ENCODE measurements at regions not wholly inside any gene's neighbourhood (a gene's known extent, or its start where the extent isn't known, plus 50 kb on each side); places are given as distances from the start of the nearest gene placed in this dataset.
A peak's percentile ranks its signal among the peaks of the same experiment; 100 is the strongest.
"Not testable (repeated sequence)": the region's sequence is repeated elsewhere in the genome, so short reads cannot be mapped to it uniquely, and the experiment has no call there.

DNA sequence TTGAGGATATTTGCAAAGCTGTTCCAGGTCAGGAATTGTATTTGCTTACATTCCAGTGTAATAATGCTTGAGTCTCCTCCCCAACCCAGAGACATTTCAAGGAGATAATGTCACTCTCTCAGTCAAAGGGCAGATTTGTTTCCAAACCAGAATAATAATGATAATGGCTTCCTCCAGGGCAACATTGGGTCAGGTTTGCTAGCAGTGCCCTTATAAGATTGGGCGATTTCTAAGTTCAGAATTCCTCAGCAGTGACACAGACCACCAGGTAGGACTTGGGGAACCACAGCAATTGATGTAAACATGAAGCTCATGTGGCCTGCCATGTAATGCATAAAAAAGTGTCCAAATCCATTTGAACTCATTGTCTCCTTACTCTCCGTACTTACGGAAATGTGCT is 125.2 kb downstream of the BMP15 start:
- Mint-ChIP-seq H3K27me3 (peaks cover 0 to 3% (median 0%) of the 10 kb centered on the region in 3 donors), H3K4me3 (no peak overlapping the region), H3K9me3 (peaks cover 0 to 2% (median 0%) of the 10 kb centered on the region in 7 donors), H3K36me3 (no peaks in the 10 kb centered on the region), H3K27ac (no peak overlapping the region), H3K4me1 (no peaks in the 10 kb centered on the region)
- ATAC-seq (ENCODE audit: low read depth in 2 of 2) (no peak), DNase-seq (no peak)

DNA sequence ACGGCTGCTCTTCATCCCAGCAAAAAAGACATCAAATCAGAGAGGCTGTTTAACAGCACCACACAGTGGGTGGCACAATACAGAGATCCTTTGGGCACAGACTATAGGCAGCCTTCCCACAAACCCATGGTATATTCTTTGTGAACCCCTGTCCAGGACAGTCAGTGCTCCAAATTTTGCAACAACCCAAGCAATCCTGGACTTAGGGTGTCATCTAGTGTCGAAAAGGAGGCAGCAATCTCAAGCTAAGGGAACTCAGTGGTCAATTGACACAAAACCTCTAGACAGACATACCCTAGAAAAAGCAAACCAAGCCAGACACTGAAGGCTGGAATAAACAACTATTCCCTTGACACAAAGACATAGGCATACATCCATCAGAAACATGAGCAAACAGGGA is 137.4 kb downstream of the BMP15 start:
- ATAC-seq (ENCODE audit: low read depth in 2 of 2): no peak
- H3K27ac Mint-ChIP-seq: peak overlapping the region in 1 of 6 donors; percentile 4
- H3K4me1 Mint-ChIP-seq: no peaks in the 10 kb centered on the region
- H3K36me3 Mint-ChIP-seq: no peaks in the 10 kb centered on the region
- DNase-seq: no peak
- H3K4me3 Mint-ChIP-seq: no peak overlapping the region
- H3K27me3 Mint-ChIP-seq: peaks cover 0 to 15% (median 9%) of the 10 kb centered on the region in 3 donors
- H3K9me3 Mint-ChIP-seq: peaks cover 0 to 2% (median 0%) of the 10 kb centered on the region in 7 donors

DNA sequence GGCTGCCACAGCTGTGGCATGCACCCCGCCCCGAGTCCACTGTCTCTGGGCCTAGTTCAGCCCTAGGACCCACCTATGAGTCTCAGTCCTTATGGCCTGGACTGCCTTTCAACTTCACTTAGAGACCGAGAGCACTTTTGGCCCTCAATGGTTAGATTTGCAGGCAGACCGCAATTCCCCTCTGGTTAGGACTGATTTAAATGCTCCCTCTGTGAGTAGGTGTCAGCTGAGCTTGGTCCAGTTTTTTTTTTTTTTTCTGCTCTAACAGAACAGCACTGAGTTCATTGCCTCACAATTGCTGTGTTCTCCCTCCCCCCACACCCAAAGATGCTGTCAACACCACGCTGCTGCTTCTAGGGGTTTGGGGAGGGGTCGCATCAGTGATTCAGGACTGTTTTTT is 143.2 kb downstream of the BMP15 start:
- DNase-seq: no peak
- Mint-ChIP-seq H3K27ac (no peak overlapping the region), H3K4me3 (no peak overlapping the region), H3K36me3 (no peaks in the 10 kb centered on the region), H3K9me3 (no peaks in the 10 kb centered on the region), H3K4me1 (no peaks in the 10 kb centered on the region), H3K27me3 (peaks cover 0 to 1% (median 0%) of the 10 kb centered on the region in 3 donors)
- no peak for ATAC-seq (ENCODE audit: low read depth in 2 of 2)

DNA sequence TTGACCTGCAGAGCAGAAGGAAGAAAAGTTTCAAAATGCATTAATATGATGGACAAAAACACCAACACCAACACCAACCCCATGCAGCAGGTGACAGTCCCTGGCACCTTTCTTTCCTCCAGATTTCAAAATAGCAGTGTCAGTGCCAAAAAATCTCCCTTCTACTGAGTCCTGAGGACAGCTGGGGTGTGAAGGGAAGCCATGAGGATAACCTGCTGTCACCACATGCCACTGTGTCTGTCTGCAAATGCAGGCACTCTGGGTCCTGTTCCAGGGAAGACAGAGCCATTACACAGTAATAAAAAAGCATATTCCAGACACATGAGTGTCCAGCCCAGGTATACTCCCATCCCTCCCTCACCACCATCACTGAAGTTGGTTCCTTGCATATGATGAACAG is 187.5 kb downstream of the BMP15 start:
- Mint-ChIP-seq H3K9me3 (no peaks in the 10 kb centered on the region), H3K36me3 (no peaks in the 10 kb centered on the region)

DNA sequence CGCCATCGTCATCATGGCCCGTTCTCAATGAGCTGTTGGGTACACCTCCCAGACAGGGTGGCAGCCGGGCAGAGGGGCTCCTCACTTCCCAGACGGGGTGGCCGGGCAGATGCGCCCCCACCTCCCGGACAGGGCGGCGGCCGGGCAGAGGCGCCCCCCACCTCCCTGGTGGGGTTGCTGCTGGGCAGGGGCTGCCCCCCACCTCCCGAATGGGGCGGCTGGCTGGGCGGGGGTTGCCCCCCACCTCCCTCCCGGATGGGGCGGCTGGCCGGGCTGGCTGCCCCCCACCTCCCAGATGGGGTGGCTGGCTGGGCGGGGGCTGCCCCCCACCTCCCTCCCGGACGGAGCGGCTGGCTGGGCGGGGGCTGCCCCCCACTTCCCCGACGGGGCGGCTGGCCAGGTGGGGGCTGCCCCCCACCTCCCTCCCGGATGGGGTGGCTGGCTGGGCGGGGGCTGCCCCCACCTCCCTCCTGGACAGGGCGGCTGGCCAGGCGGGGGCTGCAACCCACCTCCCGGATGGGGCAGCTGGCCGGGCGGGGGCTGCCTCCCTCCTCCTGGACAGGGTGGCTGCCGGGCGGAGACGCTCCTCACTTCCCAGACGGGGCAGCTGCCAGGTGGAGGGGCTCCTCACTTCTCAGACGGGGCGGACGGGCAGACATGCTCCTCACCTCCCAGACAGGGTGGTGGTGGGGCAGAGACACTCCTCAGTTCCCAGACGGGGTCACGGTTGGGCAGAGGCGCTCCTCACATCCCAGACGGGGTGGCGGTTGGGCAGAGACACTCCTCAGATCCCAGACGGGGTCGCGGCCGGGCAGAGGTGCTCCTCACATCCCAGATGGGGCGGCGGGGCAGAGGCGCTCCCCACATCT is 208.8 kb downstream of the BMP15 start:
- H3K4me1 Mint-ChIP-seq; H3K4me3 Mint-ChIP-seq; DNase-seq; H3K36me3 Mint-ChIP-seq; H3K27me3 Mint-ChIP-seq; ATAC-seq (ENCODE audit: low read depth in 2 of 2); H3K27ac Mint-ChIP-seq: not testable (repeated sequence)
- peaks cover 0 to 23% (median 11%) of the 10 kb centered on the region in 7 donors for H3K9me3 Mint-ChIP-seq

More for the DNA sequence above, 187.5 kb downstream of the BMP15 start:
- ATAC-seq (ENCODE audit: low read depth in 2 of 2): no peak
- DNase-seq: no peak
- Mint-ChIP-seq H3K27me3 (peaks cover 0 to 16% (median 0%) of the 10 kb centered on the region in 3 donors), H3K4me1 (no peaks in the 10 kb centered on the region), H3K27ac (peak overlapping the region in 1 of 6 donors; percentile 70), H3K4me3 (no peak overlapping the region)

DNA sequence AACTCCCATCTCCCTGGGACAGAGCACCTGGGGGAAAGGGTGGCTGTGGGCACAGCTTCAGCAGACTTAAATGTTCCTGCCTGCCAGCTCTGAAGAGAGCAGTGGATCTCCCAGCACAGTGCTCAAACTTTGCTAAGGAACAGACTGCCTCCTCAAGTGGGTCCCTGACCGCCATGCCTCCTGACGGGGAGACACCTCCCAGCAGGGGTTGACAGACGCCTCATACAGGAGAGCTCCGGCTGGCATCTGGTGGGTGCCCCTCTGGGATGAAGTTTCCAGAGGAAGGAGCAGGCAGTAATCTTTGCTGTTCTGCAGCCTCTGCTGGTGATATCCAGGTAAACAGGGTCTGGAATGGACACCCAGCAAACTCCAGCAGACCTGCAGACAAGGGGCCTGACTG is 206.9 kb upstream of the NUDT10 start:
- H3K4me3 Mint-ChIP-seq; ATAC-seq (ENCODE audit: low read depth in 2 of 2): not testable (repeated sequence)

DNA sequence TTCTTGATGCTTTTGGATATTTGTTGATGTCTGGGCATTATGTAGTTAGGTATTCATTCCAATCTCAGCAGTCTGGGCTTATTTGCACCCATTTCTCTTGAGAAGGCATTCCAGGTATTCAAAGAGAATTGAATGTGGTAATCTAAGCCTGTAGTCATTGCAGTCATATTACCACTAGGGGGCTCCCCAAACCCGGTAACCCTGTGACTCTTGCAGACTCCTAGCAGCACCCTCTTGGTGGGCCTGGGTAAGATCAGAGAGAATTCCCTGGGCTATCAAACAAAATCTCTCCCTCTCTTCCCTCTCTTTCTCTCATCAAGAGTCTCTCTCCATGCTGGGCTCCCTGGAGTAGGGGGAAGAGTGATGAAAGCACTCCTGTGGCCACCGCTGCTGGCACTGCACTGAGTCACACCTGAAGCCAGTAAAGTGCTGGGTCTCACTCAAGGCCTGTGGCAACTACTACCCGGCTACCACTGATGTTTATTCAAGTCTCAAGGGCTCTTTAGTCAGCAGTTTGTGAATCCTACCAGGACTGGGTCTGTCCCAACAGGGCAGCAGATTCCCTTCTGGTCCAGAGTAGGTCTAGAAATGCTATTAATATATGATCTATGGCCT is 187.7 kb upstream of the NUDT10 start:
- H3K4me3 Mint-ChIP-seq: no peak overlapping the region
- ATAC-seq (ENCODE audit: low read depth in 2 of 2) (no peak), DNase-seq (peak; percentile 24)
- peaks cover 0 to 31% (median 15%) of the 10 kb centered on the region in 3 donors for H3K27me3 Mint-ChIP-seq
- no peaks in the 10 kb centered on the region for H3K4me1 Mint-ChIP-seq
- no peaks in the 10 kb centered on the region for H3K36me3 Mint-ChIP-seq
- H3K27ac Mint-ChIP-seq: no peak overlapping the region
- H3K9me3 Mint-ChIP-seq: no peaks in the 10 kb centered on the region

More for the DNA sequence above, 206.9 kb upstream of the NUDT10 start:
- not testable (repeated sequence) for DNase-seq, H3K36me3 Mint-ChIP-seq, H3K4me1 Mint-ChIP-seq, H3K9me3 Mint-ChIP-seq, H3K27ac Mint-ChIP-seq
- peaks cover 6 to 13% (median 11%) of the 10 kb centered on the region in 3 donors for H3K27me3 Mint-ChIP-seq

DNA sequence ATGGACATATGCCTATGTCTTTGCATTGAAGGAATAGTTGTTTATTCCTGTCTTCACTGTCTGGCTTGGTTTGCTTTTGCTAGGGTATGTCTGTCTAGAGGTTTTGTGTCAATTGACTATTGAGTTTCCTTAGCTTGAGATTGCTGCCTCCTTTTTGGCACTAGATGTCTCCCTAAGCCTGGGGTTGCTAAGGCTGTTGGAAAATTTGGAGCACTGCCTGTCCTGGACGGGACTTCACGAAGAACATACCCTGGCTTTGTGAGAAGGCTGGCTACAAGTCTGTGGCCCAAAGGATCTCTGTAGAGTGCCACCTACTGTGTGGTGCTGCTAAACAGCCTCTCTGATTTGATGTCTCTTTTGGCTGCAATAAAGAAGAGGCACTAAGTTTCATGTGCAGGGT is 183.8 kb upstream of the NUDT10 start:
- H3K9me3 Mint-ChIP-seq: no peaks in the 10 kb centered on the region
- H3K27ac Mint-ChIP-seq: no peak overlapping the region
- H3K4me1 Mint-ChIP-seq: no peaks in the 10 kb centered on the region
- H3K4me3 Mint-ChIP-seq: no peak overlapping the region
- peaks cover 0 to 23% (median 10%) of the 10 kb centered on the region in 3 donors for H3K27me3 Mint-ChIP-seq
- ATAC-seq (ENCODE audit: low read depth in 2 of 2): no peak
- DNase-seq: no peak
- H3K36me3 Mint-ChIP-seq: no peaks in the 10 kb centered on the region

DNA sequence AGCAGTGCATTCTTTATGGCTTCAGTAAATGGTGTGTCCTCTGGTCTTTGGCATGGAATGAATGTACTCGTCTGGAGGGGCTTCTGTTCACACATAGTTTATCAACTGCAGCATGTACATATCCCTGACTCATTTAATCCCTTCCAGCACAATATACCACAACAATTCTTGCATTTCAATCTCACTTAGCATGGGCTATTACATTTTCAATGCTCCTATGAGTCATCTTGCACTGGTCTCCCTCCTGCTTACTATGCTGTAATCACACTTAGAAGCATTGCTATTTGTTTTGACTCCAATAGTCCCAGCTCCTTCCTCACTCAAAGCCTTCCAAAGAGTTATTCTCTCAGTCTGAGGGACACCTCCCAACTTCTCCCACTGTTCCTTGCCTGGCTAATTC is 180.9 kb upstream of the NUDT10 start:
- ATAC-seq (ENCODE audit: low read depth in 2 of 2): no peak

DNA sequence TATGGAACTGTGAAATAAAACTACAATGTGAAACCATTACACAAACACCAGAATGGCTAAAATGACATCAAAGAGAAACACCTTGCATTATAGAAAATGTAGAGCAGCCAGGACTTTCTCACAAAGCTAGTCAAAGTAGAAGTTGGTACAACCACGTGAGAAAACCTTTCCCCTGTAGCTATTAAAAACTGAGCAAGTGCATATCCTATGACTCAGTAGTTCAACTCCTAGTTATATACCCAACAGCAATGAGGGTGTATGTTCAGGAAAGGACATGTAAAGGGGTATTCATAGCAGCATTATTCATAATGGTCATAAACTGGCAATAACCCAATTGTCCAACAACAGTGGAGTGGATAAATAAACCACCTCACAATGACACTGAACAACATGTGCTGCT is 177.5 kb upstream of the NUDT10 start:
- Mint-ChIP-seq H3K27me3 (peaks cover 0 to 33% (median 0%) of the 10 kb centered on the region in 3 donors), H3K4me1 (no peaks in the 10 kb centered on the region), H3K36me3 (no peaks in the 10 kb centered on the region), H3K27ac (no peak overlapping the region), H3K9me3 (no peaks in the 10 kb centered on the region), H3K4me3 (no peak overlapping the region)
- ATAC-seq (ENCODE audit: low read depth in 2 of 2) (no peak), DNase-seq (no peak)

More for the DNA sequence above, 180.9 kb upstream of the NUDT10 start:
- no peak for DNase-seq
- Mint-ChIP-seq H3K4me3 (no peak overlapping the region), H3K9me3 (no peaks in the 10 kb centered on the region), H3K36me3 (no peaks in the 10 kb centered on the region), H3K27ac (no peak overlapping the region), H3K27me3 (peaks cover 0 to 33% (median 0%) of the 10 kb centered on the region in 3 donors), H3K4me1 (no peaks in the 10 kb centered on the region)

DNA sequence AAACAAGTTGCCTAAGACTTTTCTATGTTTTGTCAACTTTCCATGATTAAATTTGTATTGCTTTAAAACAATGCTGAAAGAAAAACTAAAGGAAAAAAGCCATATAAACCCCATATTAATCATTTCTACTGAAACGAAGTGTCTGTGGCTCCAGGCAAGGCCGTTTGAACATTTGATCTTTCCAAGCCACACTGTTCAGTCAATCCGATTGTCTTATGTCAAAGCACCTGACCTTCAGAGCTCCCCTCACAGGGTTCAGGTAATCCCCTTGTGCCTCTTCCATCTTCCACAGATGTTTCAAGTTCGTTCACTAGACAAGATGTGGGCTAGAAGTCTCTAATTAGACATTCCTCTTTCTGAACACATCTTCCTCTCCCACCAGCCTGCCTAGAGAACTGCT is 177.1 kb upstream of the NUDT10 start:
- H3K4me3 Mint-ChIP-seq: no peak overlapping the region
- DNase-seq: no peak
- no peaks in the 10 kb centered on the region for H3K4me1 Mint-ChIP-seq
- no peaks in the 10 kb centered on the region for H3K9me3 Mint-ChIP-seq
- H3K27ac Mint-ChIP-seq: no peak overlapping the region
- H3K27me3 Mint-ChIP-seq: peaks cover 0 to 33% (median 0%) of the 10 kb centered on the region in 3 donors
- no peaks in the 10 kb centered on the region for H3K36me3 Mint-ChIP-seq
- no peak for ATAC-seq (ENCODE audit: low read depth in 2 of 2)

DNA sequence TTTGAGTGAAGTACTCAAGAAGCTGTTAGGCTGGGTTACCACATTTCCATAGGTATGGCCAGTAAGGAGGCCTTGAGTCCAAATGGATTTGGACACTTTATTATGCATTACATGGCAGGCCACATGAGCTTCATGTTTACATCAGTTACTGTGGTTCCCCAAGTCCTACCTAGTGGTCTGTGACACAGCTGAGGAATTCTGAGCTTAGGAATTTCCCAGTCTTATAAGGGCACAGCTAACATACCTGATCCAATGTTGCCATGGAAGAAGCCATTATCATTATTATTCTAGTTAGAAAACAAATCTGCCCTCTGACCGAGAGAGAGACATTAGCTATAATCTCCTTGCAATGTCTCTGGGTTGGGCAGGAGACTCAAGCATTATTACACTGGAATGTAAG is 174.4 kb upstream of the NUDT10 start:
- DNase-seq (no peak), ATAC-seq (ENCODE audit: low read depth in 2 of 2) (no peak)
- Mint-ChIP-seq H3K4me3 (no peak overlapping the region), H3K4me1 (no peaks in the 10 kb centered on the region), H3K9me3 (peaks cover 0 to 1% (median 0%) of the 10 kb centered on the region in 7 donors), H3K27me3 (peaks cover 0 to 21% (median 0%) of the 10 kb centered on the region in 3 donors), H3K36me3 (no peaks in the 10 kb centered on the region), H3K27ac (no peak overlapping the region)

DNA sequence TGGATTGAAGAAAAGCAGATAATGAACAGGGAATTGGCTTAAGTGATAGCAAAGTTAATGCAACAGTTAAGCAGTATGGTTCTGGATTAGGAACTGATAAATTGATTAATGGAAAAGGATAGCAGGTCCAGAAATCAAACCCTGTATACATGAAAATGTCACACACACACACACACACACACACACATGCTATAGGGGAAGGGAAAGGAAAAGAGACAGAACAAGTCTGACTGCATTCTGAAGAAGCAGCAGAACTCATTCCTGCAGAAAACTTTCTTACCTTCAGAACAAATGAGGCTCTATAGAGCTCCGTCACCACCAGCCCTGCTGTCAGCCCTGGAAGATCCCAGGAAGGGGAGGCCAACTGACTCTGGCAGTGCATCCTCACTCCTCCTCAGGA is 173.2 kb upstream of the NUDT10 start:
- not testable (repeated sequence) for H3K9me3 Mint-ChIP-seq; H3K4me1 Mint-ChIP-seq; H3K27ac Mint-ChIP-seq; ATAC-seq (ENCODE audit: low read depth in 2 of 2); DNase-seq; H3K36me3 Mint-ChIP-seq; H3K4me3 Mint-ChIP-seq
- H3K27me3 Mint-ChIP-seq: peaks cover 0 to 11% (median 0%) of the 10 kb centered on the region in 3 donors

DNA sequence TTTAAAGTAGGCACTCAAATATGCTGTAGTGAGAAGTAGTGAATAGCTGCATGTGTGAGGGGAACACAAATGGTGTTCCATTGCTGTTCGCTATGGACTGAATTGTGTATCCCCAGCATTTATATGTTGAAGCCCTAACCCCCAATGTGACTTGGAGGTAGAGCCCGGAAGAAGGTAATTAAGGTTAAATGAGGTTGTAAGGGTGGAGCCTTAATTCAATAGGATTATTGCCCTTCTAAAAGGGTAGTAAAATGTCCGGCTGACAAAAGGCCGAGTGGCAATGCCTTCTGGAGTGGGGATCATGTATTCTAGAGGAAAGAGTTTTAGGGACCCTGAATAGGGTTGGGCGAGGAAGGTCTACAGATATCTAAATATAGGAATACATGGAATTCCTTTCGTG is 168.9 kb upstream of the NUDT10 start:
- Mint-ChIP-seq H3K27ac (no peak overlapping the region), H3K9me3 (peaks cover 0 to 1% (median 0%) of the 10 kb centered on the region in 7 donors), H3K27me3 (no peaks in the 10 kb centered on the region), H3K4me3 (no peak overlapping the region), H3K4me1 (no peaks in the 10 kb centered on the region), H3K36me3 (no peaks in the 10 kb centered on the region)
- ATAC-seq (ENCODE audit: low read depth in 2 of 2) (no peak), DNase-seq (no peak)

All from naive B cell (primary cell).